WTC11 (cell line): ENCODE measurements at regions not wholly inside any gene's neighbourhood (a gene's known extent, or its start where the extent isn't known, plus 50 kb on each side); places are given as distances from the start of the nearest gene placed in this dataset.

Experiments used
- ATAC-seq: fragments of 200-7000 bp; cut with Tn5 transposase; 2 replicates; pipeline ENCODE4 v1.10.0; 2021; ENCODE audit warnings: mild to moderate bottlenecking, moderate library complexity
- CTCF ChIA-PET: fragments of 300-600 bp; sonication (Branson Sonifier 250); formaldehyde crosslinking; loops from one replicate; lab custom pipeline; 2021; ENCODE audit warnings: antibody characterized with exemption; lab: Charles Lee
- POLR2A ChIA-PET: fragments of 350-600 bp; sonication (Branson Sonifier 250); formaldehyde crosslinking; loops from one replicate; lab custom pipeline; 2021; ENCODE audit warnings: antibody characterized with exemption; lab: Charles Lee
- DNase-seq: peaks from one replicate; pipeline ENCODE4 v3.0.0; 2021; ENCODE audit warnings: low spot score
- H3K27ac Mint-ChIP-seq: 2 replicates; pipeline ENCODE4 v1.8.0; 2021; ENCODE audit warnings: mixed read lengths
- H3K27me3 Mint-ChIP-seq: 2 replicates; pipeline ENCODE4 v1.8.0; 2021; ENCODE audit warnings: low read depth, mild to moderate bottlenecking, moderate library complexity, mixed read lengths
- H3K36me3 Mint-ChIP-seq: 2 replicates; pipeline ENCODE4 v1.8.0; 2021; ENCODE audit warnings: mixed read lengths
- H3K4me1 Mint-ChIP-seq: 2 replicates; pipeline ENCODE4 v1.8.0; 2022; ENCODE audit warnings: mixed read lengths
- H3K4me3 Mint-ChIP-seq: 2 replicates; pipeline ENCODE4 v1.8.0; 2021; ENCODE audit warnings: mild to moderate bottlenecking, moderate library complexity, mixed read lengths
- H3K9me3 Mint-ChIP-seq: 2 replicates; pipeline ENCODE4 v1.8.0; 2021; ENCODE audit warnings: mixed read lengths
- HMGA2 ChIP-seq: fragments of 250-450 bp; sonication (Bioruptor Pico); IDR thresholded peaks from 2 replicates; pipeline ENCODE4 v1.4.0; 2021; ENCODE audit warnings: mild to moderate bottlenecking, moderate library complexity
- IRF2 ChIP-seq: sonication (generic); formaldehyde crosslinking; IDR thresholded peaks from 2 replicates; pipeline ENCODE4 v1.8.0; 2022; ENCODE audit warnings: low read depth, missing genetic modification reagents, borderline replicate concordance
- JAZF1 ChIP-seq: fragments of 250-450 bp; sonication (Bioruptor Pico); IDR thresholded peaks from 2 replicates; pipeline ENCODE4 v1.9.0; 2021; ENCODE audit warnings: moderate library complexity, mild to moderate bottlenecking, inconsistent platforms
- NR1H2 ChIP-seq: sonication (generic); formaldehyde crosslinking; IDR thresholded peaks from 2 replicates; pipeline ENCODE4 v1.9.0; 2021; ENCODE audit warnings: mild to moderate bottlenecking, moderate library complexity, missing genetic modification reagents
- TEAD4 ChIP-seq: sonication (generic); formaldehyde crosslinking; IDR thresholded peaks from 2 replicates; pipeline ENCODE4 v1.8.0; 2022; ENCODE audit warnings: mild to moderate bottlenecking, missing genetic modification reagents
- TP53 ChIP-seq: sonication (generic); formaldehyde crosslinking; IDR thresholded peaks from 2 replicates; pipeline ENCODE4 v1.8.1; 2023; ENCODE audit warnings: mild to moderate bottlenecking, missing genetic modification reagents
- ZNF219 ChIP-seq: sonication (generic); formaldehyde crosslinking; IDR thresholded peaks from 2 replicates; pipeline ENCODE4 v1.8.0; 2023; ENCODE audit warnings: missing genetic modification reagents, mild to moderate bottlenecking, borderline replicate concordance
- ZNF396 ChIP-seq: fragments of 250-450 bp; sonication (Bioruptor Pico); IDR thresholded peaks from 2 replicates; pipeline ENCODE4 v1.8.0; 2021; ENCODE audit warnings: mild to moderate bottlenecking, moderate library complexity, borderline replicate concordance
- ZNF416 ChIP-seq: fragments of 250-450 bp; sonication (Bioruptor Pico); IDR thresholded peaks from 2 replicates; pipeline ENCODE4 v1.9.0; 2021; ENCODE audit warnings: mild to moderate bottlenecking, inconsistent platforms
- ZNF671 ChIP-seq: fragments of 250-450 bp; sonication (Bioruptor Pico); IDR thresholded peaks from 2 replicates; pipeline ENCODE4 v1.8.0; 2021; ENCODE audit warnings: mild to moderate bottlenecking
- TF ChIP-seq, protein P1 (sequence below): sonication (generic); formaldehyde crosslinking; IDR thresholded peaks from 2 replicates; pipeline ENCODE4 v1.8.1; 2022; ENCODE audit warnings: missing genetic modification reagents, borderline replicate concordance
- TF ChIP-seq, protein P2 (sequence below): sonication (generic); formaldehyde crosslinking; IDR thresholded peaks from 2 replicates; pipeline ENCODE4 v1.8.0; 2023; ENCODE audit warnings: mild to moderate bottlenecking, missing genetic modification reagents
- TF ChIP-seq, protein P3 (sequence below): sonication (generic); formaldehyde crosslinking; IDR thresholded peaks from 2 replicates; pipeline ENCODE4 v1.8.0; 2022; ENCODE audit warnings: mild to moderate bottlenecking, missing genetic modification reagents
- TF ChIP-seq, protein P4 (sequence below): sonication (generic); formaldehyde crosslinking; IDR thresholded peaks from 2 replicates; pipeline ENCODE4 v1.8.1; 2023; ENCODE audit warnings: mild to moderate bottlenecking, missing genetic modification reagents
- TF ChIP-seq, protein P5 (sequence below): fragments of 250-450 bp; sonication (Bioruptor Pico); IDR thresholded peaks from 2 replicates; pipeline ENCODE4 v2.1.2; 2022; ENCODE audit warnings: mild to moderate bottlenecking, moderate library complexity

DNA sequence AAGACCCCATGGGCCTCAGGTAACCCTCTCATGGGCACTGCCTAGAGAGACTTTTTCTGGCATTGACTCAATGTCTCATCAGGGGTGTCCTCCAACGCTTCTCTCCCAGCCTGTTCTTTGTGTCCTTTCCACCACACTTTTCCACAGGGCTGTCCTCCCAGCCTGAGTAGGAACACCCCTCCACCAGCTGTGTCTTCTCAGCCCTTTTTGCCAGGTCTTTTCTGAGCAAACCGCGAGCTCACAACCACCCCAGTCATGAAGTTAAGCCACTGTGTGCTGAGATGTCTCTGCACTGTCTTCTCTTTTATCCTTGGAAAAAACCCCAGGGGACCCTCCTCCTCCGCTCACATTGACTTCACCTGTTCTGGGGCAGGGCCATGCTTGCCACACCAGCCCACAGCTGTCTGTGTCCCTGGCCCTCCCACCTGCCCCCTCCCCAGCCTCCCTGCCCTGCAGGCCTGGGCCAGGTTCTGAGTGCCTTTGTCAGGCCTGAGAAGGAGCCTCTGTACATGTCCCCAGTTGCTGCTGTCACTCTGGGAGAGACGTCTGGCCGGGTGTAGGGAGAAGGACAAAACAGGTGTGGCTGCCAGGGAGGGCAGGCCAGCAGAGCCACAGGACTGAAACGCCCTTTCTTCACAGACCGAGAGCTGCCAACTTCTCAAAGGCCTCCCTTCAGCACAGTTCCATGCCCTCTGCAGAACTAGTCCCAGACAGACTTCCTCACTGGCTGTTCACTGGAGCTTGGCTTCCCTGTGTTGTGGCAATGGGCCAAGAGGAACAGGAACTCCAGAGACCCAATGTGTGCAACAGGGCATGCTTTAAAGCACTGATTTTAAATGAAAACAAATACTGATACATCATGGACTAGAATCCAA is 50.5 kb upstream of the PNMA1 start:
- Mint-ChIP-seq H3K27me3 (peaks cover 17% of the 10 kb centered on the region), H3K27ac (no peak overlapping the region), H3K4me3 (no peak overlapping the region), H3K36me3 (no peaks in the 10 kb centered on the region), H3K4me1 (peaks cover 40% of the 10 kb centered on the region), H3K9me3 (no peaks in the 10 kb centered on the region)
- TF ChIP-seq JAZF1 (CRISPR knock-in tag) (no peak), ZNF219 (no peak), NR1H2 (CRISPR knock-in tag) (no peak), TP53 (CRISPR knock-in tag) (no peak), TEAD4 (CRISPR knock-in tag) (no peak), ZNF671 (CRISPR knock-in tag) (no peak), ZNF416 (CRISPR knock-in tag) (no peak), ZNF396 (CRISPR knock-in tag) (no peak), IRF2 (no peak), HMGA2 (no peak)
- TF ChIP-seq, protein P1, sequence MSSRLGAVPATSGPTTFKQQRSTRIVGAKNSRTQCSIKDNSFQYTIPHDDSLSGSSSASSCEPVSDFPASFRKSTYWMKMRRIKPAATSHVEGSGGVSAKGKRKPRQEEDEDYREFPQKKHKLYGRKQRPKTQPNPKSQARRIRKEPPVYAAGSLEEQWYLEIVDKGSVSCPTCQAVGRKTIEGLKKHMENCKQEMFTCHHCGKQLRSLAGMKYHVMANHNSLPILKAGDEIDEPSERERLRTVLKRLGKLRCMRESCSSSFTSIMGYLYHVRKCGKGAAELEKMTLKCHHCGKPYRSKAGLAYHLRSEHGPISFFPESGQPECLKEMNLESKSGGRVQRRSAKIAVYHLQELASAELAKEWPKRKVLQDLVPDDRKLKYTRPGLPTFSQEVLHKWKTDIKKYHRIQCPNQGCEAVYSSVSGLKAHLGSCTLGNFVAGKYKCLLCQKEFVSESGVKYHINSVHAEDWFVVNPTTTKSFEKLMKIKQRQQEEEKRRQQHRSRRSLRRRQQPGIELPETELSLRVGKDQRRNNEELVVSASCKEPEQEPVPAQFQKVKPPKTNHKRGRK (CRISPR knock-in tag): no peak
- TF ChIP-seq, protein P2, sequence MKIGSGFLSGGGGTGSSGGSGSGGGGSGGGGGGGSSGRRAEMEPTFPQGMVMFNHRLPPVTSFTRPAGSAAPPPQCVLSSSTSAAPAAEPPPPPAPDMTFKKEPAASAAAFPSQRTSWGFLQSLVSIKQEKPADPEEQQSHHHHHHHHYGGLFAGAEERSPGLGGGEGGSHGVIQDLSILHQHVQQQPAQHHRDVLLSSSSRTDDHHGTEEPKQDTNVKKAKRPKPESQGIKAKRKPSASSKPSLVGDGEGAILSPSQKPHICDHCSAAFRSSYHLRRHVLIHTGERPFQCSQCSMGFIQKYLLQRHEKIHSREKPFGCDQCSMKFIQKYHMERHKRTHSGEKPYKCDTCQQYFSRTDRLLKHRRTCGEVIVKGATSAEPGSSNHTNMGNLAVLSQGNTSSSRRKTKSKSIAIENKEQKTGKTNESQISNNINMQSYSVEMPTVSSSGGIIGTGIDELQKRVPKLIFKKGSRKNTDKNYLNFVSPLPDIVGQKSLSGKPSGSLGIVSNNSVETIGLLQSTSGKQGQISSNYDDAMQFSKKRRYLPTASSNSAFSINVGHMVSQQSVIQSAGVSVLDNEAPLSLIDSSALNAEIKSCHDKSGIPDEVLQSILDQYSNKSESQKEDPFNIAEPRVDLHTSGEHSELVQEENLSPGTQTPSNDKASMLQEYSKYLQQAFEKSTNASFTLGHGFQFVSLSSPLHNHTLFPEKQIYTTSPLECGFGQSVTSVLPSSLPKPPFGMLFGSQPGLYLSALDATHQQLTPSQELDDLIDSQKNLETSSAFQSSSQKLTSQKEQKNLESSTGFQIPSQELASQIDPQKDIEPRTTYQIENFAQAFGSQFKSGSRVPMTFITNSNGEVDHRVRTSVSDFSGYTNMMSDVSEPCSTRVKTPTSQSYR (CRISPR knock-in tag): no peak
- TF ChIP-seq, protein P3, sequence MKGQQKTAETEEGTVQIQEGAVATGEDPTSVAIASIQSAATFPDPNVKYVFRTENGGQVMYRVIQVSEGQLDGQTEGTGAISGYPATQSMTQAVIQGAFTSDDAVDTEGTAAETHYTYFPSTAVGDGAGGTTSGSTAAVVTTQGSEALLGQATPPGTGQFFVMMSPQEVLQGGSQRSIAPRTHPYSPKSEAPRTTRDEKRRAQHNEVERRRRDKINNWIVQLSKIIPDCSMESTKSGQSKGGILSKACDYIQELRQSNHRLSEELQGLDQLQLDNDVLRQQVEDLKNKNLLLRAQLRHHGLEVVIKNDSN: no peak
- TF ChIP-seq, protein P4, sequence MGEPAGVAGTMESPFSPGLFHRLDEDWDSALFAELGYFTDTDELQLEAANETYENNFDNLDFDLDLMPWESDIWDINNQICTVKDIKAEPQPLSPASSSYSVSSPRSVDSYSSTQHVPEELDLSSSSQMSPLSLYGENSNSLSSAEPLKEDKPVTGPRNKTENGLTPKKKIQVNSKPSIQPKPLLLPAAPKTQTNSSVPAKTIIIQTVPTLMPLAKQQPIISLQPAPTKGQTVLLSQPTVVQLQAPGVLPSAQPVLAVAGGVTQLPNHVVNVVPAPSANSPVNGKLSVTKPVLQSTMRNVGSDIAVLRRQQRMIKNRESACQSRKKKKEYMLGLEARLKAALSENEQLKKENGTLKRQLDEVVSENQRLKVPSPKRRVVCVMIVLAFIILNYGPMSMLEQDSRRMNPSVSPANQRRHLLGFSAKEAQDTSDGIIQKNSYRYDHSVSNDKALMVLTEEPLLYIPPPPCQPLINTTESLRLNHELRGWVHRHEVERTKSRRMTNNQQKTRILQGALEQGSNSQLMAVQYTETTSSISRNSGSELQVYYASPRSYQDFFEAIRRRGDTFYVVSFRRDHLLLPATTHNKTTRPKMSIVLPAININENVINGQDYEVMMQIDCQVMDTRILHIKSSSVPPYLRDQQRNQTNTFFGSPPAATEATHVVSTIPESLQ: no peak
- TF ChIP-seq, protein P5, sequence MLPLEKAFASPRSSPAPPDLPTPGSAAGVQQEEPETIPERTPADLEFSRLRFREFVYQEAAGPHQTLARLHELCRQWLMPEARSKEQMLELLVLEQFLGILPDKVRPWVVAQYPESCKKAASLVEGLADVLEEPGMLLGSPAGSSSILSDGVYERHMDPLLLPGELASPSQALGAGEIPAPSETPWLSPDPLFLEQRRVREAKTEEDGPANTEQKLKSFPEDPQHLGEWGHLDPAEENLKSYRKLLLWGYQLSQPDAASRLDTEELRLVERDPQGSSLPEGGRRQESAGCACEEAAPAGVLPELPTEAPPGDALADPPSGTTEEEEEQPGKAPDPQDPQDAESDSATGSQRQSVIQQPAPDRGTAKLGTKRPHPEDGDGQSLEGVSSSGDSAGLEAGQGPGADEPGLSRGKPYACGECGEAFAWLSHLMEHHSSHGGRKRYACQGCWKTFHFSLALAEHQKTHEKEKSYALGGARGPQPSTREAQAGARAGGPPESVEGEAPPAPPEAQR (CRISPR knock-in tag): no peak
- DNase-seq (no peak), ATAC-seq (no peak)
- ChIA-PET CTCF (interaction anchor here (1.4 to 1.9 kb wide), 2 partner anchors 13 to 36 kb away, joined by 3 to 7 read pairs; no protein-coding TSS in a partner anchor), POLR2A (interaction anchor here (1.0 kb wide), 1 partner anchor 1688 kb away, joined by 3 read pairs; no protein-coding TSS in a partner anchor)
